H9 (cell line): ENCODE measurements at regions not wholly inside any gene's neighbourhood (a gene's known extent, or its start where the extent isn't known, plus 50 kb on each side); places are given as distances from the start of the nearest gene placed in this dataset.

Source experiments
- DNase-seq: peaks from one replicate; pipeline ENCODE4 v3.0.0-alpha.2; 2017
- H2AFZ ChIP-seq: one replicate; pipeline ENCODE4 v1.6.1; 2013; ENCODE audit warnings: mild to moderate bottlenecking, low read length, control low read depth, moderate library complexity
- H2AK5ac ChIP-seq: 2 replicates; pipeline ENCODE4 v1.6.1; 2013; ENCODE audit warnings: low read length, control low read depth, mixed read lengths; ENCODE audit not compliant: insufficient read length
- H2BK120ac ChIP-seq: one replicate; pipeline ENCODE4 v1.6.1; 2013; ENCODE audit warnings: low read depth, mild to moderate bottlenecking, low read length, control low read depth, inconsistent platforms; ENCODE audit not compliant: poor library complexity, severe bottlenecking
- H2BK12ac ChIP-seq: 2 replicates; pipeline ENCODE4 v1.6.1; 2013; ENCODE audit warnings: low read length, control low read depth, mixed read lengths, low read depth; ENCODE audit not compliant: insufficient read length
- H2BK15ac ChIP-seq: 2 replicates; pipeline ENCODE4 v1.6.1; 2013; ENCODE audit warnings: low read depth, low read length, control low read depth
- H2BK20ac ChIP-seq: one replicate; pipeline ENCODE4 v1.6.1; 2013; ENCODE audit warnings: low read depth, mild to moderate bottlenecking, low read length, control low read depth, inconsistent platforms; ENCODE audit not compliant: poor library complexity, severe bottlenecking
- H2BK5ac ChIP-seq: 2 replicates; pipeline ENCODE4 v1.6.1; 2013; ENCODE audit warnings: low read length, control low read depth, mixed read lengths; ENCODE audit not compliant: insufficient read length
- H3K14ac ChIP-seq: 2 replicates; pipeline ENCODE4 v1.6.1; 2013; ENCODE audit warnings: low read length, control low read depth; ENCODE audit not compliant: insufficient read depth
- H3K18ac ChIP-seq: 2 replicates; pipeline ENCODE4 v1.6.1; 2013; ENCODE audit warnings: low read depth, mild to moderate bottlenecking, mixed read lengths, low read length, control low read depth; ENCODE audit not compliant: insufficient read length
- H3K23ac ChIP-seq: 2 replicates; pipeline ENCODE4 v1.6.1; 2013; ENCODE audit warnings: low read length, control low read depth, mixed read lengths, low read depth; ENCODE audit not compliant: insufficient read length
- H3K23me2 ChIP-seq: 2 replicates; pipeline ENCODE4 v1.6.1; 2013; ENCODE audit warnings: low read depth, mild to moderate bottlenecking, mixed read lengths, low read length, control low read depth; ENCODE audit not compliant: insufficient read length, poor library complexity, severe bottlenecking
- H3K27ac ChIP-seq: 2 replicates; pipeline ENCODE4 v1.5.1; 2013; ENCODE audit warnings: low read length, control low read depth, mixed read lengths, low read depth; ENCODE audit not compliant: insufficient read length
- H3K27me3 ChIP-seq: 2 replicates; pipeline ENCODE4 v1.6.1; 2013; ENCODE audit warnings: low read length, control low read depth, inconsistent platforms; ENCODE audit not compliant: insufficient read depth
- H3K4ac ChIP-seq: 2 replicates; pipeline ENCODE4 v1.6.1; 2013; ENCODE audit warnings: low read depth, mild to moderate bottlenecking, control low read depth, inconsistent platforms, low read length, moderate library complexity
- H3K4me1 ChIP-seq: 2 replicates; pipeline ENCODE4 v1.6.1; 2013; ENCODE audit warnings: low read length, control low read depth, inconsistent platforms; ENCODE audit not compliant: insufficient read depth
- H3K4me2 ChIP-seq: 2 replicates; pipeline ENCODE4 v1.6.1; 2013; ENCODE audit warnings: low read length, control low read depth, mixed read lengths; ENCODE audit not compliant: insufficient read length, insufficient read depth
- H3K56ac ChIP-seq: 2 replicates; pipeline ENCODE4 v1.6.1; 2013; ENCODE audit warnings: low read depth, mild to moderate bottlenecking, mixed read lengths, low read length, control low read depth; ENCODE audit not compliant: insufficient read length
- H3K79me1 ChIP-seq: 2 replicates; pipeline ENCODE4 v1.6.1; 2013; ENCODE audit warnings: low read depth, mild to moderate bottlenecking, moderate library complexity, low read length, control low read depth, inconsistent platforms; ENCODE audit not compliant: insufficient read depth, poor library complexity, severe bottlenecking
- H3K79me2 ChIP-seq: 2 replicates; pipeline ENCODE4 v1.6.1; 2013; ENCODE audit warnings: low read length, control low read depth, inconsistent platforms; ENCODE audit not compliant: insufficient read depth
- H3K9ac ChIP-seq: 2 replicates; pipeline ENCODE4 v1.6.1; 2013; ENCODE audit warnings: low read length, control low read depth, mixed read lengths; ENCODE audit not compliant: insufficient read length; ENCODE audit errors: extremely low read depth
- H3K9me3 ChIP-seq: one replicate; pipeline ENCODE4 v1.6.1; 2013; ENCODE audit warnings: low read depth, low read length, inconsistent platforms; ENCODE audit not compliant: control insufficient read depth
- H3T11ph ChIP-seq: one replicate; pipeline ENCODE4 v1.6.1; 2013; ENCODE audit warnings: mild to moderate bottlenecking, low read length, control low read depth, inconsistent platforms
- H4K20me1 ChIP-seq: one replicate; pipeline ENCODE4 v1.6.1; 2013; ENCODE audit not compliant: control insufficient read depth, insufficient read length, insufficient read depth
- H4K5ac ChIP-seq: 2 replicates; pipeline ENCODE4 v1.6.1; 2013; ENCODE audit warnings: low read depth, mild to moderate bottlenecking, mixed read lengths, low read length, control low read depth; ENCODE audit not compliant: insufficient read length
- H4K8ac ChIP-seq: replicated peaks from 2 replicates; pipeline ENCODE4 v1.6.1; 2013; ENCODE audit warnings: low read length, control low read depth, mixed read lengths, low read depth; ENCODE audit not compliant: insufficient read length
- H4K91ac ChIP-seq: 2 replicates; pipeline ENCODE4 v1.6.1; 2013; ENCODE audit warnings: low read depth, mild to moderate bottlenecking, moderate library complexity, mixed read lengths, low read length, control low read depth; ENCODE audit not compliant: insufficient read length
- H3K27ac Mint-ChIP-seq, 3 experiments: 2 replicates in 2 of 3; 3 replicates in 1 of 3; pipeline ENCODE4 v1.8.0; 2020 to 2021; ENCODE audit warnings: mixed read lengths in 3 of 3, mild to moderate bottlenecking in 1 of 3, moderate library complexity in 1 of 3
- H3K27me3 Mint-ChIP-seq: 2 replicates; pipeline ENCODE4 v1.8.0; 2021; ENCODE audit warnings: low read depth, mild to moderate bottlenecking, moderate library complexity, mixed read lengths
- H3K36me3 Mint-ChIP-seq, 3 experiments: 2 replicates in 2 of 3; 3 replicates in 1 of 3; pipeline ENCODE4 v1.8.0; 2020 to 2021; ENCODE audit warnings: low read depth in 3 of 3, mixed read lengths in 3 of 3; ENCODE audit not compliant: insufficient read depth in 1 of 3
- H3K4me1 Mint-ChIP-seq, 2 experiments: 2 replicates each; pipeline ENCODE4 v1.8.0; 2020; ENCODE audit warnings: mixed read lengths in 2 of 2
- H3K4me3 Mint-ChIP-seq, 2 experiments: 2 replicates in 1 of 2; 3 replicates in 1 of 2; pipeline ENCODE4 v1.8.0; 2020 to 2021; ENCODE audit warnings: mild to moderate bottlenecking in 2 of 2, mixed read lengths in 2 of 2, moderate library complexity in 1 of 2
- H3K9me3 Mint-ChIP-seq, 2 experiments: 2 replicates in 1 of 2; 3 replicates in 1 of 2; pipeline ENCODE4 v1.8.0; 2020; ENCODE audit warnings: mild to moderate bottlenecking in 2 of 2, mixed read lengths in 2 of 2, moderate library complexity in 1 of 2
- WGBS: extraction: QIAGEN DNeasy Blood & Tissue Kit; methylation state at CpG from one replicate; pipeline ENCODE4 v1.1.7; 2013; ENCODE audit warnings: missing lambda C conversion rate, low lambda C conversion rate, mixed read lengths; ENCODE audit not compliant: insufficient read length; ENCODE audit errors: extremely low coverage; 5-methylcytosine and 5-hydroxymethylcytosine counted together
- TF ChIP-seq, protein P1 (sequence below): fragments of 200-600 bp; sonication (generic); conservative IDR thresholded peaks from 3 replicates; pipeline ENCODE4 v1.8.0; 2021; ENCODE audit warnings: antibody characterized with exemption, mild to moderate bottlenecking

DNA sequence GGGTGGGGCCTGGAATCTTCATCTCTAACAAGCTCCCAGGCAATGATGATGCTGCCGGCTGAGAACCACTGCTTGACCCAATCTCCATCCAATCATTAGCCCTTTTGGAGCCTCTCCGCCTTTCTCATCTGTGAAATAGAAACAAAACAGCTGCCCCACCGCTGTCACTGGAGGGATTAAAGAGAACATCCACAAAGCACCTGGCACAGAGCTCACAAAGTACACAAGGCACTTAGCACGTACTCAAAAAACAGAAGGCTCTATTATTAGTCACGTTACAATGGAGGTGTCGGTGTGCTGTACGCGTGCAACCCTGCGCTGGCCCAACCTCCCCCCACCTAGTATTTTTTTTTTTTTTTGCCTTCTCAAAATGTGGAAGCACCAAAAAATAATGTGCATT is 213.5 kb upstream of the ARID1B start:
- Histone ChIP-seq H2BK5ac (no peak overlapping the region), H3K14ac (no peak overlapping the region), H3K27me3 (no peaks in the 10 kb centered on the region), H4K91ac (no peak overlapping the region), H3K79me2 (no peaks in the 10 kb centered on the region), H3K9ac (no peak overlapping the region), H2BK15ac (no peak overlapping the region), H3K23me2 (no peaks in the 10 kb centered on the region), H3K79me1 (no peaks in the 10 kb centered on the region), H3K27ac (no peak overlapping the region), H4K20me1 (no peaks in the 10 kb centered on the region), H2AK5ac (no peak overlapping the region), H4K5ac (no peak overlapping the region), H3K56ac (no peak overlapping the region), H3K9me3 (no peaks in the 10 kb centered on the region), H3K4me2 (no peak overlapping the region), H2BK120ac (no peak overlapping the region), H3K18ac (no peak overlapping the region), H4K8ac (no peak overlapping the region), H2BK20ac (no peak overlapping the region), H3K23ac (no peak overlapping the region), H3K4me1 (no peaks in the 10 kb centered on the region), H3K4ac (no peak overlapping the region), H2AFZ (no peak overlapping the region), H3T11ph (no peak overlapping the region), H2BK12ac (no peak overlapping the region)
- no peak overlapping the region for H3K4me3 Mint-ChIP-seq
- peaks cover 0 to 12% (median 10%) of the 10 kb centered on the region in 3 experiments; a peak in 6 of 7 replicates for H3K36me3 Mint-ChIP-seq
- TF ChIP-seq, protein P1, sequence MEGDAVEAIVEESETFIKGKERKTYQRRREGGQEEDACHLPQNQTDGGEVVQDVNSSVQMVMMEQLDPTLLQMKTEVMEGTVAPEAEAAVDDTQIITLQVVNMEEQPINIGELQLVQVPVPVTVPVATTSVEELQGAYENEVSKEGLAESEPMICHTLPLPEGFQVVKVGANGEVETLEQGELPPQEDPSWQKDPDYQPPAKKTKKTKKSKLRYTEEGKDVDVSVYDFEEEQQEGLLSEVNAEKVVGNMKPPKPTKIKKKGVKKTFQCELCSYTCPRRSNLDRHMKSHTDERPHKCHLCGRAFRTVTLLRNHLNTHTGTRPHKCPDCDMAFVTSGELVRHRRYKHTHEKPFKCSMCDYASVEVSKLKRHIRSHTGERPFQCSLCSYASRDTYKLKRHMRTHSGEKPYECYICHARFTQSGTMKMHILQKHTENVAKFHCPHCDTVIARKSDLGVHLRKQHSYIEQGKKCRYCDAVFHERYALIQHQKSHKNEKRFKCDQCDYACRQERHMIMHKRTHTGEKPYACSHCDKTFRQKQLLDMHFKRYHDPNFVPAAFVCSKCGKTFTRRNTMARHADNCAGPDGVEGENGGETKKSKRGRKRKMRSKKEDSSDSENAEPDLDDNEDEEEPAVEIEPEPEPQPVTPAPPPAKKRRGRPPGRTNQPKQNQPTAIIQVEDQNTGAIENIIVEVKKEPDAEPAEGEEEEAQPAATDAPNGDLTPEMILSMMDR: no peak
- H3K9me3 Mint-ChIP-seq: peaks cover 12 to 14% of the 10 kb centered on the region in 2 experiments
- DNase-seq: no peak
- H3K4me1 Mint-ChIP-seq: peaks cover 5 to 10% of the 10 kb centered on the region in 2 experiments
- no CpG with 5 or more reads among the region's 9 CpGs for WGBS
- no peak overlapping the region for H3K27ac Mint-ChIP-seq
- no peaks in the 10 kb centered on the region for H3K27me3 Mint-ChIP-seq
